Activated T-helper 1 cell treated with anti-CD3 and anti-CD28 coated beads, Interleukin-2, amount 50 U/mL, for 16 hours (primary cell): ENCODE measurements at regions not wholly inside any gene's neighbourhood (a gene's known extent, or its start where the extent isn't known, plus 50 kb on each side); places are given as distances from the start of the nearest gene placed in this dataset.

Experiments
- DNase-seq, 2 donors: peaks; one replicate each; pipeline ENCODE4 v3.0.0-alpha.2; 2020; ENCODE audit warnings: low read depth in 1 of 2, low spot score in 1 of 2

GRCh38 chr18:2448565-2449151 is 122.6 kb downstream of the METTL4 start:
- no peak for DNase-seq

GRCh38 chr18:2451556-2451955 is 119.7 kb downstream of the METTL4 start:
- DNase-seq: no peak

- DNase-seq: no peak
Measured at GRCh38 chr18:2459886-2460285, 111.4 kb downstream of the METTL4 start.

- no peak for DNase-seq
Measured at GRCh38 chr18:2466978-2467377, 104.3 kb downstream of the METTL4 start.

GRCh38 chr18:2468051-2468450 is 103.3 kb downstream of the METTL4 start:
- no peak for DNase-seq

- no peak for DNase-seq
Measured at GRCh38 chr18:2471523-2471922, 99.8 kb downstream of the METTL4 start.

GRCh38 chr18:2478662-2479061 is 92.6 kb downstream of the METTL4 start:
- DNase-seq: no peak

GRCh38 chr18:2480536-2480935 is 90.8 kb downstream of the METTL4 start:
- no peak for DNase-seq

- no peak for DNase-seq
Measured at GRCh38 chr18:2482706-2483475, 88.4 kb downstream of the METTL4 start.

GRCh38 chr18:2485983-2486382 is 85.3 kb downstream of the METTL4 start:
- DNase-seq: no peak

GRCh38 chr18:2486426-2486825 is 84.9 kb downstream of the METTL4 start:
- DNase-seq: no peak
